ENCODE measurements at regions not wholly inside any gene's neighbourhood (a gene's known extent, or its start where the extent isn't known, plus 50 kb on each side); places are given as distances from the start of the nearest gene placed in this dataset.

DNA sequence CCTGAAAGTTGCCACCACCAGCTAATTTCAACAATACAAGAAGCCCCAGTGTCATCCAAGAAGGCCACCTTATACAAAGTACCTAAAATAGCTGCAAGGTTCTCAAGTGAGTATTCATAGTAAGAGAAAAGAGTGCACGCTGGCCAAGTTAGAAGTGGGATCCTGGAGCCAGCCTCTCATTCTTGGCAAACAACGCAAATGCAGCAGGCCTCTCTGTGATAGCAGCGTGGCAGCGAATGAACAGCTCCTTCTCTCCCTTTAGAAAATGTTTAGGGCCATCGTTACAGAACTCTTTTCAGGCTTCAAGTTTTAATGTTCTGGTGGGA is 78.0 kb upstream of the IFNG-AS1 start:
- H3K9me3 ChIP-seq (ENCODE audit: control insufficient read depth, insufficient read depth, low read depth, low read length), result no peaks in the 10 kb centered on the region
- no peaks in the 10 kb centered on the region for H3K36me3 ChIP-seq (ENCODE audit: control insufficient read depth in 2 of 2, insufficient read depth in 1 of 2, low read length in 2 of 2)
- no peak overlapping the region for H3K4me3 ChIP-seq (ENCODE audit: low read depth, low read length)
- ChIA-PET CTCF (no interaction called here), POLR2A (no interaction called here)
- no peaks in the 10 kb centered on the region for H3K4me1 ChIP-seq (ENCODE audit: control insufficient read depth, insufficient read depth, low read length)
- no peak for TF ChIP-seq ZNF610 (tag by site-specific recombination; IDR thresholded peaks at IDR 0.05; ENCODE audit: borderline replicate concordance)
- TF ChIP-seq ZNF140 (tag by site-specific recombination; IDR thresholded peaks at IDR 0.05), result no peak
- TF ChIP-seq, protein P1, sequence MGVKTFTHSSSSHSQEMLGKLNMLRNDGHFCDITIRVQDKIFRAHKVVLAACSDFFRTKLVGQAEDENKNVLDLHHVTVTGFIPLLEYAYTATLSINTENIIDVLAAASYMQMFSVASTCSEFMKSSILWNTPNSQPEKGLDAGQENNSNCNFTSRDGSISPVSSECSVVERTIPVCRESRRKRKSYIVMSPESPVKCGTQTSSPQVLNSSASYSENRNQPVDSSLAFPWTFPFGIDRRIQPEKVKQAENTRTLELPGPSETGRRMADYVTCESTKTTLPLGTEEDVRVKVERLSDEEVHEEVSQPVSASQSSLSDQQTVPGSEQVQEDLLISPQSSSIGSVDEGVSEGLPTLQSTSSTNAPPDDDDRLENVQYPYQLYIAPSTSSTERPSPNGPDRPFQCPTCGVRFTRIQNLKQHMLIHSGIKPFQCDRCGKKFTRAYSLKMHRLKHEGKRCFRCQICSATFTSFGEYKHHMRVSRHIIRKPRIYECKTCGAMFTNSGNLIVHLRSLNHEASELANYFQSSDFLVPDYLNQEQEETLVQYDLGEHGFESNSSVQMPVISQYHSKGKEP (tag by site-specific recombination; IDR thresholded peaks at IDR 0.05), result no peak
- TF ChIP-seq ZNF48 (tag by site-specific recombination; IDR thresholded peaks at IDR 0.05), result no peak
- TF ChIP-seq ZNF354C (tag by site-specific recombination; IDR thresholded peaks at IDR 0.05; ENCODE audit: borderline replicate concordance, low read depth), result no peak
- TF ChIP-seq, protein P2, sequence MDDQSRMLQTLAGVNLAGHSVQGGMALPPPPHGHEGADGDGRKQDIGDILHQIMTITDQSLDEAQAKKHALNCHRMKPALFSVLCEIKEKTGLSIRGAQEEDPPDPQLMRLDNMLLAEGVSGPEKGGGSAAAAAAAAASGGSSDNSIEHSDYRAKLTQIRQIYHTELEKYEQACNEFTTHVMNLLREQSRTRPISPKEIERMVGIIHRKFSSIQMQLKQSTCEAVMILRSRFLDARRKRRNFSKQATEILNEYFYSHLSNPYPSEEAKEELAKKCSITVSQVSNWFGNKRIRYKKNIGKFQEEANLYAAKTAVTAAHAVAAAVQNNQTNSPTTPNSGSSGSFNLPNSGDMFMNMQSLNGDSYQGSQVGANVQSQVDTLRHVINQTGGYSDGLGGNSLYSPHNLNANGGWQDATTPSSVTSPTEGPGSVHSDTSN (CRISPR knock-in tag; IDR thresholded peaks at IDR 0.05), result no peak
- TF ChIP-seq, protein P3, sequence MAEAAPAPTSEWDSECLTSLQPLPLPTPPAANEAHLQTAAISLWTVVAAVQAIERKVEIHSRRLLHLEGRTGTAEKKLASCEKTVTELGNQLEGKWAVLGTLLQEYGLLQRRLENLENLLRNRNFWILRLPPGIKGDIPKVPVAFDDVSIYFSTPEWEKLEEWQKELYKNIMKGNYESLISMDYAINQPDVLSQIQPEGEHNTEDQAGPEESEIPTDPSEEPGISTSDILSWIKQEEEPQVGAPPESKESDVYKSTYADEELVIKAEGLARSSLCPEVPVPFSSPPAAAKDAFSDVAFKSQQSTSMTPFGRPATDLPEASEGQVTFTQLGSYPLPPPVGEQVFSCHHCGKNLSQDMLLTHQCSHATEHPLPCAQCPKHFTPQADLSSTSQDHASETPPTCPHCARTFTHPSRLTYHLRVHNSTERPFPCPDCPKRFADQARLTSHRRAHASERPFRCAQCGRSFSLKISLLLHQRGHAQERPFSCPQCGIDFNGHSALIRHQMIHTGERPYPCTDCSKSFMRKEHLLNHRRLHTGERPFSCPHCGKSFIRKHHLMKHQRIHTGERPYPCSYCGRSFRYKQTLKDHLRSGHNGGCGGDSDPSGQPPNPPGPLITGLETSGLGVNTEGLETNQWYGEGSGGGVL (tag by site-specific recombination; IDR thresholded peaks at IDR 0.05), result no peak
- TF ChIP-seq, protein P4, sequence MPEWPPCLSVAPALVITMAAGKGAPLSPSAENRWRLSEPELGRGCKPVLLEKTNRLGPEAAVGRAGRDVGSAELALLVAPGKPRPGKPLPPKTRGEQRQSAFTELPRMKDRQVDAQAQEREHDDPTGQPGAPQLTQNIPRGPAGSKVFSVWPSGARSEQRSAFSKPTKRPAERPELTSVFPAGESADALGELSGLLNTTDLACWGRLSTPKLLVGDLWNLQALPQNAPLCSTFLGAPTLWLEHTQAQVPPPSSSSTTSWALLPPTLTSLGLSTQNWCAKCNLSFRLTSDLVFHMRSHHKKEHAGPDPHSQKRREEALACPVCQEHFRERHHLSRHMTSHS (tag by site-specific recombination; IDR thresholded peaks at IDR 0.05), result no peak
- TF ChIP-seq ZNF600 (tag by site-specific recombination; IDR thresholded peaks at IDR 0.05), result no peak
- TF ChIP-seq KLF8 (tag by site-specific recombination; IDR thresholded peaks at IDR 0.05), result no peak
- TF ChIP-seq ZSCAN30 (tag by site-specific recombination; IDR thresholded peaks at IDR 0.05), result no peak
- TF ChIP-seq, protein P5, sequence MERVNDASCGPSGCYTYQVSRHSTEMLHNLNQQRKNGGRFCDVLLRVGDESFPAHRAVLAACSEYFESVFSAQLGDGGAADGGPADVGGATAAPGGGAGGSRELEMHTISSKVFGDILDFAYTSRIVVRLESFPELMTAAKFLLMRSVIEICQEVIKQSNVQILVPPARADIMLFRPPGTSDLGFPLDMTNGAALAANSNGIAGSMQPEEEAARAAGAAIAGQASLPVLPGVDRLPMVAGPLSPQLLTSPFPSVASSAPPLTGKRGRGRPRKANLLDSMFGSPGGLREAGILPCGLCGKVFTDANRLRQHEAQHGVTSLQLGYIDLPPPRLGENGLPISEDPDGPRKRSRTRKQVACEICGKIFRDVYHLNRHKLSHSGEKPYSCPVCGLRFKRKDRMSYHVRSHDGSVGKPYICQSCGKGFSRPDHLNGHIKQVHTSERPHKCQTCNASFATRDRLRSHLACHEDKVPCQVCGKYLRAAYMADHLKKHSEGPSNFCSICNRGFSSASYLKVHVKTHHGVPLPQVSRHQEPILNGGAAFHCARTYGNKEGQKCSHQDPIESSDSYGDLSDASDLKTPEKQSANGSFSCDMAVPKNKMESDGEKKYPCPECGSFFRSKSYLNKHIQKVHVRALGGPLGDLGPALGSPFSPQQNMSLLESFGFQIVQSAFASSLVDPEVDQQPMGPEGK (tag by site-specific recombination; IDR thresholded peaks at IDR 0.05), result no peak
- TF ChIP-seq, protein P6, sequence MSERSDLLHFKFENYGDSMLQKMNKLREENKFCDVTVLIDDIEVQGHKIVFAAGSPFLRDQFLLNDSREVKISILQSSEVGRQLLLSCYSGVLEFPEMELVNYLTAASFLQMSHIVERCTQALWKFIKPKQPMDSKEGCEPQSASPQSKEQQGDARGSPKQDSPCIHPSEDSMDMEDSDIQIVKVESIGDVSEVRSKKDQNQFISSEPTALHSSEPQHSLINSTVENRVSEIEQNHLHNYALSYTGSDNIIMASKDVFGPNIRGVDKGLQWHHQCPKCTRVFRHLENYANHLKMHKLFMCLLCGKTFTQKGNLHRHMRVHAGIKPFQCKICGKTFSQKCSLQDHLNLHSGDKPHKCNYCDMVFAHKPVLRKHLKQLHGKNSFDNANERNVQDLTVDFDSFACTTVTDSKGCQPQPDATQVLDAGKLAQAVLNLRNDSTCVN (tag by site-specific recombination; optimal IDR thresholded peaks at IDR 0.05), result no peak
- TF ChIP-seq ZNF341 (tag by site-specific recombination; IDR thresholded peaks at IDR 0.05; ENCODE audit: low read depth), result no peak
- TF ChIP-seq ZNF514 (tag by site-specific recombination; IDR thresholded peaks at IDR 0.05), result no peak
- TF ChIP-seq, protein P7, sequence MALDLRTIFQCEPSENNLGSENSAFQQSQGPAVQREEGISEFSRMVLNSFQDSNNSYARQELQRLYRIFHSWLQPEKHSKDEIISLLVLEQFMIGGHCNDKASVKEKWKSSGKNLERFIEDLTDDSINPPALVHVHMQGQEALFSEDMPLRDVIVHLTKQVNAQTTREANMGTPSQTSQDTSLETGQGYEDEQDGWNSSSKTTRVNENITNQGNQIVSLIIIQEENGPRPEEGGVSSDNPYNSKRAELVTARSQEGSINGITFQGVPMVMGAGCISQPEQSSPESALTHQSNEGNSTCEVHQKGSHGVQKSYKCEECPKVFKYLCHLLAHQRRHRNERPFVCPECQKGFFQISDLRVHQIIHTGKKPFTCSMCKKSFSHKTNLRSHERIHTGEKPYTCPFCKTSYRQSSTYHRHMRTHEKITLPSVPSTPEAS (tag by site-specific recombination; IDR thresholded peaks at IDR 0.05), result no peak
- TF ChIP-seq YY1 (tag by site-specific recombination; IDR thresholded peaks at IDR 0.05), result no peak
- TF ChIP-seq ZFP69B (tag by site-specific recombination; IDR thresholded peaks at IDR 0.05), result no peak
- TF ChIP-seq ZNF350 (tag by site-specific recombination; IDR thresholded peaks at IDR 0.05), result no peak
- no peak overlapping the region for H3K27ac ChIP-seq (ENCODE audit: extremely low read depth, low read depth, low read length)

Data from HEK293 (cell line).